22Rv1 (cell line): ENCODE measurements at regions not wholly inside any gene's neighbourhood (a gene's known extent, or its start where the extent isn't known, plus 50 kb on each side); places are given as distances from the start of the nearest gene placed in this dataset.

Experiments
- CTCF ChIP-seq: fragments of 450-650 bp; IDR thresholded peaks from 2 replicates; pipeline ENCODE4 v1.5.1; 2017; ENCODE audit warnings: mild to moderate bottlenecking
- ZFX ChIP-seq: fragments of 450-650 bp; IDR thresholded peaks from 2 replicates; pipeline ENCODE4 v1.6.1; 2017; ENCODE audit warnings: antibody characterized with exemption, borderline replicate concordance

DNA sequence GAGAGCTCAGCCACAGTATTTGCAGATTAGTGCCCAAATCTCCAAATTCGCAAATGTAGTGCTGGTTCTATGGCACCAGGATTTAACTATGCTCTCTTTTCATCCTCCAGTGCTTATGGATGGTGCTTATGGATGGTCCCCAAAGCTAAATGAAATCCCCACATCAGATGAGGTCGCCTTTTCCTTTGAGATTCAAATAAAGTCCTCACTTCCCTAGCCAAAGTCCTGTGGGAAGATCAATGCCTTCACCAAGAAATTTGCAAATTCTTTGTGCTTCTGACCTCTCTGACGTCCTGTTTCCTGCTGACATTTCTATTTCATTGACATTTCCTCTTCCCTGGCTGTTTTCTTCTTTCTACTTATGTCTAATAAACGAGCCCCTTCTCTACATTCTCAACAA lies 1077.0 kb upstream of the C9orf72 start:
- TF ChIP-seq CTCF (no peak), ZFX (no peak)
